Kidney (tissue), 13 donors: ENCODE measurements at regions not wholly inside any gene's neighbourhood (a gene's known extent, or its start where the extent isn't known, plus 50 kb on each side); places are given as distances from the start of the nearest gene placed in this dataset.

Experiments used
- DNase-seq, 5 donors: peaks; one replicate each; pipeline ENCODE4 v3.0.0-alpha.2; 2013 to 2020
- FAIRE-seq: peaks from 2 replicates; lab custom pipeline; 2012; peaks lifted over from hg19 to GRCh38; lab: Jason Lieb, UNC
- H3K27ac ChIP-seq, 2 donors: one replicate each; pipeline ENCODE4 v1.7.0; 2013; ENCODE audit warnings: low read depth in 2 of 2, low read length in 2 of 2, inconsistent platforms in 1 of 2
- H3K27me3 ChIP-seq: one replicate; pipeline ENCODE4 v1.7.1; 2013; ENCODE audit warnings: low read length, inconsistent platforms; ENCODE audit not compliant: control insufficient read depth, insufficient read depth
- H3K36me3 ChIP-seq, 3 donors: one replicate each; pipeline versions ENCODE4 v1.7.0 to v1.7.1; 2013; ENCODE audit warnings: low read length in 3 of 3, control low read depth in 1 of 3, inconsistent platforms in 1 of 3; ENCODE audit not compliant: insufficient read depth in 3 of 3, control insufficient read depth in 2 of 3
- H3K4me1 ChIP-seq, 3 donors: one replicate each; pipeline versions ENCODE4 v1.7.0 to v1.7.1; 2013; ENCODE audit warnings: low read length in 3 of 3, inconsistent platforms in 1 of 3, low read depth in 1 of 3; ENCODE audit not compliant: control insufficient read depth in 2 of 3, insufficient read depth in 2 of 3
- H3K4me3 ChIP-seq, 3 donors: one replicate each; pipeline versions ENCODE4 v1.7.0 to v1.8.1; 2013; ENCODE audit warnings: low read length in 3 of 3, control low read depth in 1 of 3, inconsistent platforms in 1 of 3
- H3K9ac ChIP-seq, 3 donors: one replicate each; pipeline versions ENCODE4 v1.7.0 to v1.7.1; 2013; ENCODE audit warnings: low read length in 3 of 3, control low read depth in 1 of 3, inconsistent platforms in 1 of 3
- H3K9me3 ChIP-seq, 3 donors: one replicate each; pipeline versions ENCODE4 v1.7.0 to v1.7.1; 2013; ENCODE audit warnings: low read length in 3 of 3, control low read depth in 1 of 3, inconsistent platforms in 1 of 3; ENCODE audit not compliant: control insufficient read depth in 2 of 3, insufficient read depth in 1 of 3
- intact Hi-C: fragments of 100-400 bp; cut with DNase I; formaldehyde crosslinking; loops from one replicate; pipeline ENCODE4 v1.11.1; 2022
- TF ChIP-seq, protein P1 (sequence below): IDR thresholded peaks from 3 replicates; pipeline ENCODE4 v1.5.1; 2012; ENCODE audit warnings: mild to moderate bottlenecking, moderate library complexity, borderline replicate concordance; ENCODE audit not compliant: insufficient read depth; ENCODE audit errors: extremely low read depth
- donor health status: control.
- donor health status: control.
- donor health status: control.
- donor health status: control.
- donor health status: control.
- donor health status: DM: yes; HTN: yes; CAD: no.
- donor health status: Normal renal cell carcinoma (clear cell type).

DNA sequence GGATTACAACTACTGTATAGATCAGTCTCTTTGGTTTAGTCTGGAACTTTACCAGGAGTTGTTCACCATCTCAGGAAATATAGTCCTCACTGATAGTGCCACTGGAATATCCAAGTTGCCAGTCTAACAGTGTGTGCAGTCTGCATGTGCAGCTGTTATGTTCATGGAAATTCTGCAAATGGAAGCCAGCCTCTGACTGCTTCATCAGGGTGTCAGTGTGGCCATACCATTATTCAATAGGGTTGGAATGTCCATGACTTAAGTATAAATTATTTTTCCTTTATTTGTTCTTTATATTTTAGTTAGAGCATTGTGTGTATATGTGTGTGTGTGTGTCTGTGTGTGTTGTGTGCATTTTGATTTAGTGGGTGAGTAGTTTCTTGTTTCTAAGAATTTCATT is 51.8 kb downstream of the C11orf96 start:
- Histone ChIP-seq H3K27me3 (no peaks in the 10 kb centered on the region), H3K4me3 (no peak overlapping the region), H3K9me3 (no peaks in the 10 kb centered on the region), H3K4me1 (peaks cover 0 to 9% (median 6%) of the 10 kb centered on the region in 3 donors), H3K36me3 (no peaks in the 10 kb centered on the region), H3K9ac (no peak overlapping the region), H3K27ac (no peak overlapping the region)
- intact Hi-C loops = no loop called here
- DNase-seq = no peak
- no peak for FAIRE-seq
- TF ChIP-seq, protein P1, sequence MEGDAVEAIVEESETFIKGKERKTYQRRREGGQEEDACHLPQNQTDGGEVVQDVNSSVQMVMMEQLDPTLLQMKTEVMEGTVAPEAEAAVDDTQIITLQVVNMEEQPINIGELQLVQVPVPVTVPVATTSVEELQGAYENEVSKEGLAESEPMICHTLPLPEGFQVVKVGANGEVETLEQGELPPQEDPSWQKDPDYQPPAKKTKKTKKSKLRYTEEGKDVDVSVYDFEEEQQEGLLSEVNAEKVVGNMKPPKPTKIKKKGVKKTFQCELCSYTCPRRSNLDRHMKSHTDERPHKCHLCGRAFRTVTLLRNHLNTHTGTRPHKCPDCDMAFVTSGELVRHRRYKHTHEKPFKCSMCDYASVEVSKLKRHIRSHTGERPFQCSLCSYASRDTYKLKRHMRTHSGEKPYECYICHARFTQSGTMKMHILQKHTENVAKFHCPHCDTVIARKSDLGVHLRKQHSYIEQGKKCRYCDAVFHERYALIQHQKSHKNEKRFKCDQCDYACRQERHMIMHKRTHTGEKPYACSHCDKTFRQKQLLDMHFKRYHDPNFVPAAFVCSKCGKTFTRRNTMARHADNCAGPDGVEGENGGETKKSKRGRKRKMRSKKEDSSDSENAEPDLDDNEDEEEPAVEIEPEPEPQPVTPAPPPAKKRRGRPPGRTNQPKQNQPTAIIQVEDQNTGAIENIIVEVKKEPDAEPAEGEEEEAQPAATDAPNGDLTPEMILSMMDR = no peak

GRCh38 chr11:43996318-43996717 is 51.5 kb upstream of the ACCSL start:
- no peak overlapping the region for H3K4me3 ChIP-seq
- no peaks in the 10 kb centered on the region for H3K36me3 ChIP-seq
- H3K27ac ChIP-seq = no peak overlapping the region
- no peak overlapping the region for H3K9ac ChIP-seq
- TF ChIP-seq, protein P1 = no peak
- H3K4me1 ChIP-seq = peaks cover 0 to 7% (median 6%) of the 10 kb centered on the region in 3 donors
- FAIRE-seq = no peak
- H3K9me3 ChIP-seq = no peaks in the 10 kb centered on the region
- no peak for DNase-seq
- no peaks in the 10 kb centered on the region for H3K27me3 ChIP-seq
- intact Hi-C loops = no loop called here

GRCh38 chr11:43997022-43997660 is 50.6 kb upstream of the ACCSL start:
- no peaks in the 10 kb centered on the region for H3K9me3 ChIP-seq
- DNase-seq = peak in 1 of 5 donors; percentile 62
- intact Hi-C loops = no loop called here

More at GRCh38 chr11:43997022-43997660, 50.6 kb upstream of the ACCSL start:
- no peak overlapping the region for H3K27ac ChIP-seq
- no peaks in the 10 kb centered on the region for H3K36me3 ChIP-seq
- TF ChIP-seq, protein P1 = no peak
- H3K9ac ChIP-seq = no peak overlapping the region
- peaks cover 0 to 7% (median 6%) of the 10 kb centered on the region in 3 donors for H3K4me1 ChIP-seq
- no peaks in the 10 kb centered on the region for H3K27me3 ChIP-seq
- no peak for FAIRE-seq
- H3K4me3 ChIP-seq = no peak overlapping the region
